Panc1 (cell line): ENCODE measurements at regions not wholly inside any gene's neighbourhood (a gene's known extent, or its start where the extent isn't known, plus 50 kb on each side); places are given as distances from the start of the nearest gene placed in this dataset.

Experiments used
- CTCF ChIP-seq: fragments of 450-650 bp; IDR thresholded peaks from 2 replicates; pipeline ENCODE4 v1.5.1; 2017; ENCODE audit warnings: mild to moderate bottlenecking
- REST ChIP-seq, 2 experiments: IDR thresholded peaks; 2 replicates each; pipeline ENCODE4 v1.6.1; 2011 to 2012; ENCODE audit warnings: low read depth in 2 of 2, control low read depth in 1 of 2, low read length in 1 of 2, mild to moderate bottlenecking in 1 of 2, moderate library complexity in 1 of 2; ENCODE audit not compliant: insufficient read depth in 1 of 2

GRCh38 chr3:154666542-154666941 lies 236.6 kb upstream of the GPR149 start:
- TF ChIP-seq REST (IDR thresholded peaks at IDR 0.05; ENCODE audit: insufficient read depth in 1 of 2, low read depth in 2 of 2, low read length in 1 of 2) (no peak), CTCF (no peak)
